ENCODE measurements at regions not wholly inside any gene's neighbourhood (a gene's known extent, or its start where the extent isn't known, plus 50 kb on each side); places are given as distances from the start of the nearest gene placed in this dataset.

DNA sequence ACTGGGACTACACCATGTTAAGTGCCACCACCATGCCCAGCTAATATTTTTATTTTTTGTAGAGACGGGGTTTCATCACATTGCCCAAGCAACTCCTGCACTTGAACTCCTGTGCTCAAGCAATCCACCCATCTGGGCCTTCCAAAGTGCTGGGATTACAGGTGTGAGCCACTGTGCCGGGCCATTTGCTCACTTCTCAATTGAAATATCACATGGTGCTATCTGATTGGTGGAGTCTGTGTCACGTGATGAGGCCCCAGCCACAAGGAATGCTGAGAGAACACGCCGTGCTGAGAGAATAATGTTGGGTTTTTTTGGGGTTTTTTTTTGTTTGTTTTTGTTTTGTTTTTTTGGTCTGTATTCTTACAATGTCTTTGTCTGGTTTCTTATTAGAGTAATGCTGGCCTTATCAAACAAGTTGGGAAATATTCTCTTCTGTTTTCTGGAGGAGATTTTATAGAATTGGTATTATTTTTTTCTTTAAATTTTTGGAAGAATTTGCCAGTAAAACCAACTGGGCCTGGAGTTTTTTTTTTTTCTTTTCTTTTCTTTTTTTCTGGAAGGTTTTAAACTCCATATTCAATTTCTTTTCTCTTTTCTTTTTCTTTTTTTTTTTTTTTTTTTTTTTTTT, 183.2 kb upstream of the KCNG1 start:
- Histone ChIP-seq H3K4me1 (ENCODE audit: control insufficient read depth in 2 of 3, insufficient read depth in 2 of 3, low read depth in 1 of 3, low read length in 3 of 3) (no peaks in the 10 kb centered on the region), H3K4me3 (ENCODE audit: low read length in 3 of 3) (no peak overlapping the region), H3K27ac (ENCODE audit: low read depth in 2 of 2, low read length in 2 of 2) (no peak overlapping the region), H3K9me3 (ENCODE audit: control insufficient read depth in 2 of 3, insufficient read depth in 1 of 3, low read length in 3 of 3) (no peaks in the 10 kb centered on the region), H3K36me3 (ENCODE audit: control insufficient read depth in 2 of 3, insufficient read depth in 3 of 3, low read length in 3 of 3) (no peaks in the 10 kb centered on the region), H3K9ac (ENCODE audit: low read length in 3 of 3) (no peak overlapping the region), H3K27me3 (ENCODE audit: control insufficient read depth, insufficient read depth, low read length) (no peaks in the 10 kb centered on the region)
- TF ChIP-seq, protein P1, sequence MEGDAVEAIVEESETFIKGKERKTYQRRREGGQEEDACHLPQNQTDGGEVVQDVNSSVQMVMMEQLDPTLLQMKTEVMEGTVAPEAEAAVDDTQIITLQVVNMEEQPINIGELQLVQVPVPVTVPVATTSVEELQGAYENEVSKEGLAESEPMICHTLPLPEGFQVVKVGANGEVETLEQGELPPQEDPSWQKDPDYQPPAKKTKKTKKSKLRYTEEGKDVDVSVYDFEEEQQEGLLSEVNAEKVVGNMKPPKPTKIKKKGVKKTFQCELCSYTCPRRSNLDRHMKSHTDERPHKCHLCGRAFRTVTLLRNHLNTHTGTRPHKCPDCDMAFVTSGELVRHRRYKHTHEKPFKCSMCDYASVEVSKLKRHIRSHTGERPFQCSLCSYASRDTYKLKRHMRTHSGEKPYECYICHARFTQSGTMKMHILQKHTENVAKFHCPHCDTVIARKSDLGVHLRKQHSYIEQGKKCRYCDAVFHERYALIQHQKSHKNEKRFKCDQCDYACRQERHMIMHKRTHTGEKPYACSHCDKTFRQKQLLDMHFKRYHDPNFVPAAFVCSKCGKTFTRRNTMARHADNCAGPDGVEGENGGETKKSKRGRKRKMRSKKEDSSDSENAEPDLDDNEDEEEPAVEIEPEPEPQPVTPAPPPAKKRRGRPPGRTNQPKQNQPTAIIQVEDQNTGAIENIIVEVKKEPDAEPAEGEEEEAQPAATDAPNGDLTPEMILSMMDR (IDR thresholded peaks at IDR 0.05; ENCODE audit: borderline replicate concordance, extremely low read depth, insufficient read depth), result no peak
- intact Hi-C loops (cut with DNase I), result no loop called here
- DNase-seq (no peak), FAIRE-seq (no peak)

DNA sequence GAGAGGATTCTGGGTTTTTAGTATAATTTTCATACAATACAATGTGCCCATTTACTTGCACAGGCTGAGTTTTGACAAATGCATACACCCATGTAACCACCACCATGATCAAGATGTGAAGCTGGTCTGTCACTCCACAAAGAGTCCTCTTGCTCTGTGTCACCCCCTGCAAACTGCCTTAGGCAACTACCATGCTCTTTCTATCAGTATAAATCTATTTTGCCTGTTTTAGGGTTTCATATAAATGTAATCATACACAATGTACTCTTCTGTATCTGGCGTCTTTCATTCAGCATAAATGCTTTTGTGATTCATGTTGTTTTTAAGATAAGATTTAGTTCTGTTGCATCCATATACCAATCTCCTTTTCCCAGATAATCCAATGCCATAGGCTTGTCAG, 181.9 kb upstream of the KCNG1 start:
- no peaks in the 10 kb centered on the region for H3K27me3 ChIP-seq (ENCODE audit: control insufficient read depth, insufficient read depth, low read length)
- intact Hi-C loops (cut with DNase I), result no loop called here
- TF ChIP-seq, protein P1 (IDR thresholded peaks at IDR 0.05; ENCODE audit: borderline replicate concordance, extremely low read depth, insufficient read depth), result no peak
- DNase-seq (no peak), FAIRE-seq (no peak)
- no peak overlapping the region for H3K4me3 ChIP-seq (ENCODE audit: low read length in 3 of 3)
- H3K4me1 ChIP-seq (ENCODE audit: control insufficient read depth in 2 of 3, insufficient read depth in 2 of 3, low read depth in 1 of 3, low read length in 3 of 3), result no peaks in the 10 kb centered on the region
- no peaks in the 10 kb centered on the region for H3K9me3 ChIP-seq (ENCODE audit: control insufficient read depth in 2 of 3, insufficient read depth in 1 of 3, low read length in 3 of 3)
- no peaks in the 10 kb centered on the region for H3K36me3 ChIP-seq (ENCODE audit: control insufficient read depth in 2 of 3, insufficient read depth in 3 of 3, low read length in 3 of 3)
- no peak overlapping the region for H3K9ac ChIP-seq (ENCODE audit: low read length in 3 of 3)
- no peak overlapping the region for H3K27ac ChIP-seq (ENCODE audit: low read depth in 2 of 2, low read length in 2 of 2)

DNA sequence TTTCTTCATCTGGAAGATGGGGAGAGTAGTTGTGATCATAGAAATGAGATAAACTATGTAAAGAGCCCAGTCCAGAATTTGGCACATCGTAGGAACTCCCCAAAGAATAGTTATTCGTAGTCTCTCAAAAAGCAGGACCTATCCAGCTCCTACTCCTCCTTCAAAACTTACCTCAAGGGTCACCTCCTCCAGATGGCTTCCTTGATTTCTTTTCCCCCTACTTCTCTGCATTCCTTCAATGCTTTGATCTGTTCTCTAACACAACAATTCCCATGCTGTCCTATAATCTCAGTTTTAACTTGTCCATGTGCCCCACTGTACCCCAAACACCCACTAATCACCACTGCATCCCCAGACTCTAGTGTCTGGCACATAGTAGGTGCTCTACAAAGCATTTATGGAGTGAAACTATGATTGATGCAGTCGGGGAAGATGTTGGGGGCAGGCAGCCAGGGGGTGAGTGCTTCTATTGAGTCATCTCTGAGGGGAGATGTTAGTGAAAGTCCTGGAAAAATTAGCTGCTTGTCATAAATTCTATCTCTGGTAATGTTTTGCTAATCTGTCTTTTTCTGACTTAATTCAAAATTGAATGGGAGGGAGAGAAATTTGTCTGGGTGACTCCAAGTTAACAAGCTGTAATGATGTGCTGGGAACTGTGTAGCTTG, 181.3 kb upstream of the KCNG1 start:
- Histone ChIP-seq H3K4me3 (ENCODE audit: low read length in 3 of 3) (no peak overlapping the region), H3K9me3 (ENCODE audit: control insufficient read depth in 2 of 3, insufficient read depth in 1 of 3, low read length in 3 of 3) (no peaks in the 10 kb centered on the region), H3K27ac (ENCODE audit: low read depth in 2 of 2, low read length in 2 of 2) (no peak overlapping the region), H3K36me3 (ENCODE audit: control insufficient read depth in 2 of 3, insufficient read depth in 3 of 3, low read length in 3 of 3) (no peaks in the 10 kb centered on the region), H3K4me1 (ENCODE audit: control insufficient read depth in 2 of 3, insufficient read depth in 2 of 3, low read depth in 1 of 3, low read length in 3 of 3) (no peaks in the 10 kb centered on the region), H3K9ac (ENCODE audit: low read length in 3 of 3) (no peak overlapping the region), H3K27me3 (ENCODE audit: control insufficient read depth, insufficient read depth, low read length) (no peaks in the 10 kb centered on the region)
- TF ChIP-seq, protein P1 (IDR thresholded peaks at IDR 0.05; ENCODE audit: borderline replicate concordance, extremely low read depth, insufficient read depth), result no peak
- intact Hi-C loops (cut with DNase I), result no loop called here
- FAIRE-seq (no peak), DNase-seq (no peak)
